H1 (cell line): ENCODE measurements at regions not wholly inside any gene's neighbourhood (a gene's known extent, or its start where the extent isn't known, plus 50 kb on each side); places are given as distances from the start of the nearest gene placed in this dataset.

ENCODE experiments used
- CTCF ChIA-PET: fragments of 300-600 bp; sonication (Branson Sonifier 250); formaldehyde crosslinking; loops from one replicate; lab custom pipeline; 2021; ENCODE audit not compliant: partially characterized antibody; lab: Charles Lee
- POLR2A ChIA-PET: fragments of 300-600 bp; sonication (Branson Sonifier 250); formaldehyde crosslinking; loops from one replicate; lab custom pipeline; 2021; ENCODE audit warnings: inconsistent platforms; ENCODE audit not compliant: partially characterized antibody; lab: Charles Lee
- DNase-seq, 2 experiments: peaks; one replicate each; pipeline versions ENCODE4 v3.0.0 to v3.0.0-alpha.2; 2010 to 2022; ENCODE audit warnings: low spot score in 2 of 2, low read depth in 1 of 2, mixed read lengths in 1 of 2
- FAIRE-seq: peaks from 2 replicates; lab custom pipeline; 2011; peaks lifted over from hg19 to GRCh38; lab: Jason Lieb, UNC
- H2AFZ ChIP-seq: 2 replicates; pipeline ENCODE4 v1.8.1; 2012; ENCODE audit warnings: low read length, inconsistent platforms
- H2AK5ac ChIP-seq: 2 replicates; pipeline ENCODE4 v1.6.1; 2013; ENCODE audit warnings: low read depth, low read length
- H2BK120ac ChIP-seq: replicated peaks from 2 replicates; pipeline ENCODE3; 2013; ENCODE audit warnings: low read depth, low read length, inconsistent platforms
- H2BK12ac ChIP-seq: 2 replicates; pipeline ENCODE4 v1.6.1; 2013; ENCODE audit warnings: low read depth, low read length
- H2BK15ac ChIP-seq: 2 replicates; pipeline ENCODE4 v1.6.1; 2013; ENCODE audit warnings: low read length
- H2BK20ac ChIP-seq: 2 replicates; pipeline ENCODE4 v1.6.1; 2013; ENCODE audit warnings: low read length
- H2BK5ac ChIP-seq: 2 replicates; pipeline ENCODE4 v1.6.1; 2013; ENCODE audit warnings: low read depth, low read length
- H3K14ac ChIP-seq: 2 replicates; pipeline ENCODE4 v1.6.1; 2013; ENCODE audit warnings: inconsistent platforms; ENCODE audit not compliant: insufficient read length
- H3K18ac ChIP-seq: 2 replicates; pipeline ENCODE4 v1.6.1; 2013; ENCODE audit warnings: low read length; ENCODE audit errors: extremely low read depth
- H3K23ac ChIP-seq: 2 replicates; pipeline ENCODE4 v1.6.1; 2013; ENCODE audit warnings: inconsistent platforms; ENCODE audit not compliant: insufficient read length
- H3K23me2 ChIP-seq: 2 replicates; pipeline ENCODE4 v1.6.1; 2013; ENCODE audit warnings: low read depth, low read length
- H3K27ac ChIP-seq: 2 replicates; pipeline ENCODE4 v1.6.1; 2011; ENCODE audit warnings: low read depth, low read length, inconsistent platforms
- H3K27me3 ChIP-seq, 4 experiments: replicated peaks in 1 of 4; 1 replicate in 1 of 4; 2 replicates in 3 of 4; pipeline versions ENCODE4 v1.6.1 to v1.8.1; 2011 to 2013; ENCODE audit warnings: low read length in 3 of 4, mild to moderate bottlenecking in 3 of 4, inconsistent platforms in 2 of 4, mixed read lengths in 2 of 4, moderate library complexity in 1 of 4; ENCODE audit not compliant: control insufficient read depth in 3 of 4, insufficient read depth in 3 of 4; ENCODE audit errors: extremely low read depth in 1 of 4
- H3K36me3 ChIP-seq, 4 experiments: 2 replicates each; pipeline versions ENCODE4 v1.6.1 to v1.8.1; 2011 to 2013; ENCODE audit warnings: mild to moderate bottlenecking in 4 of 4, low read length in 3 of 4, moderate library complexity in 2 of 4, control low read depth in 1 of 4, inconsistent platforms in 1 of 4; ENCODE audit not compliant: insufficient read depth in 4 of 4, control insufficient read depth in 2 of 4
- H3K4ac ChIP-seq: replicated peaks from 2 replicates; pipeline ENCODE3; 2013; ENCODE audit warnings: low read length, low read depth, mixed read lengths, inconsistent platforms; ENCODE audit not compliant: insufficient read length
- H3K4me1 ChIP-seq, 4 experiments: replicated peaks in 1 of 4; 1 replicate in 1 of 4; 2 replicates in 3 of 4; pipeline versions ENCODE4 v1.6.1 to v1.8.1; 2011 to 2013; ENCODE audit warnings: low read length in 3 of 4, inconsistent platforms in 2 of 4, mixed read lengths in 1 of 4; ENCODE audit not compliant: insufficient read depth in 4 of 4, control insufficient read depth in 3 of 4
- H3K4me2 ChIP-seq, 2 experiments: 2 replicates each; pipeline versions ENCODE4 v1.6.1 to v1.8.1; 2011 to 2013; ENCODE audit warnings: low read depth in 2 of 2, low read length in 2 of 2, control low read depth in 1 of 2, inconsistent platforms in 1 of 2, mild to moderate bottlenecking in 1 of 2; ENCODE audit not compliant: insufficient read depth in 1 of 2
- H3K4me3 ChIP-seq, 4 experiments: fragments of 200-600, 300-600 bp in 1 of 4; sonication (generic), shearing (Covaris generic), sonication (Bioruptor Twin) in 1 of 4; 2 replicates each; pipeline versions ENCODE4 v1.5.1 to v1.8.1; 2011 to 2016; ENCODE audit warnings: low read length in 4 of 4, low read depth in 3 of 4, control low read depth in 2 of 4, inconsistent platforms in 2 of 4, mild to moderate bottlenecking in 2 of 4, mixed read lengths in 1 of 4, moderate library complexity in 1 of 4; ENCODE audit not compliant: insufficient read depth in 2 of 4; ENCODE audit errors: extremely low read depth in 1 of 4
- H3K56ac ChIP-seq: replicated peaks from 2 replicates; pipeline ENCODE3; 2013; ENCODE audit warnings: low read depth, mild to moderate bottlenecking, mixed read lengths, low read length, inconsistent platforms; ENCODE audit not compliant: insufficient read length
- H3K79me1 ChIP-seq: 2 replicates; pipeline ENCODE4 v1.6.1; 2013; ENCODE audit warnings: low read depth, low read length, control low read depth
- H3K79me2 ChIP-seq, 2 experiments: 2 replicates each; pipeline versions ENCODE4 v1.6.1 to v1.8.1; 2012 to 2013; ENCODE audit warnings: low read length in 2 of 2, mild to moderate bottlenecking in 2 of 2, inconsistent platforms in 1 of 2; ENCODE audit not compliant: insufficient read depth in 2 of 2, control insufficient read depth in 1 of 2
- H3K9ac ChIP-seq, 4 experiments: replicated peaks in 1 of 4; 1 replicate in 1 of 4; 2 replicates in 3 of 4; pipeline versions ENCODE4 v1.6.1 to v1.8.1; 2011 to 2013; ENCODE audit warnings: low read depth in 3 of 4, low read length in 3 of 4, control low read depth in 2 of 4, mild to moderate bottlenecking in 2 of 4, moderate library complexity in 2 of 4, inconsistent platforms in 1 of 4; ENCODE audit errors: extremely low read depth in 1 of 4
- H3K9me3 ChIP-seq, 2 experiments: 2 replicates each; pipeline versions ENCODE4 v1.6.1 to v1.8.1; 2012 to 2013; ENCODE audit warnings: mild to moderate bottlenecking in 2 of 2, moderate library complexity in 2 of 2, control low read depth in 1 of 2, inconsistent platforms in 1 of 2, low read depth in 1 of 2, low read length in 1 of 2, mixed read lengths in 1 of 2; ENCODE audit not compliant: insufficient read depth in 2 of 2
- H4K20me1 ChIP-seq, 2 experiments: replicated peaks in 1 of 2; 2 replicates each; pipeline versions ENCODE3 to v1.8.1; 2011 to 2013; ENCODE audit warnings: inconsistent platforms in 2 of 2, low read length in 2 of 2, mild to moderate bottlenecking in 1 of 2; ENCODE audit not compliant: insufficient read depth in 2 of 2, control insufficient read depth in 1 of 2
- H4K5ac ChIP-seq: 2 replicates; pipeline ENCODE4 v1.6.1; 2013; ENCODE audit warnings: low read length, low read depth, mixed read lengths, inconsistent platforms; ENCODE audit not compliant: insufficient read length
- H4K8ac ChIP-seq: 2 replicates; pipeline ENCODE4 v1.8.0; 2013; ENCODE audit warnings: mild to moderate bottlenecking, moderate library complexity, low read length, inconsistent platforms; ENCODE audit not compliant: insufficient read depth; ENCODE audit errors: extremely low read depth
- H4K91ac ChIP-seq: replicated peaks from 2 replicates; pipeline ENCODE3; 2013; ENCODE audit warnings: low read length, mixed read lengths, inconsistent platforms; ENCODE audit not compliant: insufficient read length
- SUZ12 ChIP-seq: fragments of 200-600 bp; sonication (generic); IDR thresholded peaks from 2 replicates; pipeline ENCODE4 v1.6.1; 2012; ENCODE audit warnings: mild to moderate bottlenecking, inconsistent platforms, low read length, moderate library complexity, mixed read lengths
- TAF7 ChIP-seq: optimal IDR thresholded peaks from 2 replicates; pipeline ENCODE3; 2011; ENCODE audit warnings: low read depth, mild to moderate bottlenecking, inconsistent platforms, low read length, moderate library complexity, borderline replicate concordance
- TEAD4 ChIP-seq: IDR thresholded peaks from 2 replicates; pipeline ENCODE4 v1.6.1; 2012; ENCODE audit warnings: low read depth, low read length, inconsistent platforms, mixed read lengths
- WGBS, 2 experiments: shearing (Covaris generic) in 1 of 2; methylation state at CpG; one replicate each; pipeline versions ENCODE4 v1.1.6 to v1.1.7; 2013 to 2015; ENCODE audit warnings: low lambda C conversion rate in 2 of 2, mixed read lengths in 2 of 2, inconsistent platforms in 1 of 2, low coverage in 1 of 2, missing lambda C conversion rate in 1 of 2; ENCODE audit not compliant: insufficient replicate concordance in 2 of 2, insufficient coverage in 1 of 2, insufficient read length in 1 of 2; ENCODE audit errors: extremely low coverage in 1 of 2, missing lambda C conversion rate in 1 of 2; 5-methylcytosine and 5-hydroxymethylcytosine counted together

DNA sequence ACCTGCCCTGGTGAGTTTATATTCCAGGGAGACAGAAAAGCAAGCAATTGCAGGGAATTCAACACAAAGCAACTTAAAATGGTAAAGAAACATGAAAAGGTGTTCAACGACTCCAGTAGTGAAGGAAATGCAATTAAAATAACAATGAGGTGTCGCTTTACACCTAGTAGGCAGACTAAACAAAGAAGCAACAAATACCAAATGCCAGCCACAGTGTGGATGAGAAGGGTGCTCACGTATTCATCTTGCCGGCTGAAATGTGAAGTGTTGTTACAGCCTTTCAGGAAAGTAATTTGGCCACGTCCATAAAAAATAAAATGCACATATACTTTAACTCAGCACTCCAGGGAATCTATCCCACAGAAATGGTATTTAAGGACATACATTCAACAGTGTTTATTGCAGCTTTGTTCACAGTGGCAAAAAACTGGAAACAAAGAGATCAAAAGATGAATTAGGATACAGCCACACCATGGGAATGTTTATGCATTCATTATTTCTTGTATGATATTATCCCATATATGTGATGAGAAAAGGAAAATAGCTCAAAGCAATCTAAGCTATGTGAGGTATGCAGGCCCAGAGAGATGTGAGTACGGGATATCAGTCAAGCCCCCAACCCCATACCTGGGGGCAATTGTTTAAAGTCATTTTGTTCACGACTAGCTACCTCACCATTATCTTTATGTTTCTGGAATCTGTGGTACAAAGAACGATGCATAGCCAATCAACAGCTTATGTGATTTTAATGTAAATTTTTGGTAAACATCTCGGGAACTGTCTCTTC is 266.0 kb upstream of the SOX4 start:
- no peak overlapping the region for H3K27ac ChIP-seq
- no peak overlapping the region for H3K14ac ChIP-seq
- H3K4me2 ChIP-seq = peak overlapping the region; percentile 32 to 34
- H3K18ac ChIP-seq = no peak overlapping the region
- no peaks in the 10 kb centered on the region for H3K9me3 ChIP-seq
- no peak overlapping the region for H2BK15ac ChIP-seq
- H2AK5ac ChIP-seq = no peak overlapping the region
- H3K23ac ChIP-seq = no peak overlapping the region
- peak in 1 of 2 experiments; percentile 34 for DNase-seq
- H2BK5ac ChIP-seq = peak overlapping the region; percentile 26; the same call in 1 of the 2 replicates
- WGBS, 2 experiments = 20% methylated on average over 9 of the region's 9 CpGs; no CpG with 5 or more reads in 1 of the 2 experiments
- H3K4me1 ChIP-seq = peaks cover 0 to 10% (median 0%) of the 10 kb centered on the region in 4 experiments; a peak in 3 of 7 replicates
- H4K5ac ChIP-seq = peak overlapping the region; percentile 10
- no peaks in the 10 kb centered on the region; a peak in 1 of 4 replicates for H3K79me2 ChIP-seq
- H3K4me3 ChIP-seq = peak overlapping the region in 1 of 4 experiments; percentile 23; a peak in 1 of 8 replicates
- ChIA-PET POLR2A (interaction anchor here (1.1 kb wide), 1 partner anchor 266 kb away, joined by 4 read pairs; the partner anchor contains the start of gene SOX4), CTCF (no interaction called here)
- H4K91ac ChIP-seq = no peak overlapping the region
- H2BK20ac ChIP-seq = peak overlapping the region; percentile 2; the same call in 1 of the 2 replicates
- H2BK12ac ChIP-seq = peak overlapping the region; percentile 52; the same call in 1 of the 2 replicates
- peak overlapping the region; percentile 57 for H2BK120ac ChIP-seq
- no peaks in the 10 kb centered on the region for H3K23me2 ChIP-seq
- no peak overlapping the region for H2AFZ ChIP-seq
- no peaks in the 10 kb centered on the region for H3K36me3 ChIP-seq
- peak; percentile 89 for FAIRE-seq
- no peak for TF ChIP-seq TAF7
- TF ChIP-seq SUZ12 = no peak
- TF ChIP-seq TEAD4 = peak; percentile 57
- no peak overlapping the region for H3K9ac ChIP-seq
- H3K27me3 ChIP-seq = no peaks in the 10 kb centered on the region
- H3K4ac ChIP-seq = no peak overlapping the region
- no peaks in the 10 kb centered on the region for H3K79me1 ChIP-seq
- H3K56ac ChIP-seq = no peak overlapping the region
- H4K8ac ChIP-seq = no peak overlapping the region
- H4K20me1 ChIP-seq = no peaks in the 10 kb centered on the region
